ENCODE measurements at regions not wholly inside any gene's neighbourhood (a gene's known extent, or its start where the extent isn't known, plus 50 kb on each side); places are given as distances from the start of the nearest gene placed in this dataset.
"Not testable (repeated sequence)": the region's sequence is repeated elsewhere in the genome, so short reads cannot be mapped to it uniquely, and the experiment has no call there.

DNA sequence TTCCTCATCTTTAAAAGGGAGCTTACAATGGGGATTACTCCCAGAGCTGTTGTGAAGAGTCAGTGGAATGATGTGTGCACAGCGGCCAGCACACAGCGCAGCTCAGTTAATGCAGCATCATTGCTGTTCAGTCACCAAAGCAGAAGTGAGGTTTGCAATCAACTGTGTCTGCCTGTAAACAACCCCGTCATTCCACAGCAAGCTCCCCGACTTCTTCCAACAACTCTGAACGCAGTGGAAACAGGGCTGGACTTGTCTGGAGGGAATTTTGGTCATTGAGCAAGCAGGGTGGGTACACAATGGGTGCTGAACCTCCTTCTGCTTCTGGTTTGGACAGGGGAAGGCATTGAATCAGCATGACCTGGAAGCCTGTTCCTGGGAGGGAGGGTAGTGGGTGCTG is 347.4 kb downstream of the PTPRU start:
- no peak for DNase-seq

DNA sequence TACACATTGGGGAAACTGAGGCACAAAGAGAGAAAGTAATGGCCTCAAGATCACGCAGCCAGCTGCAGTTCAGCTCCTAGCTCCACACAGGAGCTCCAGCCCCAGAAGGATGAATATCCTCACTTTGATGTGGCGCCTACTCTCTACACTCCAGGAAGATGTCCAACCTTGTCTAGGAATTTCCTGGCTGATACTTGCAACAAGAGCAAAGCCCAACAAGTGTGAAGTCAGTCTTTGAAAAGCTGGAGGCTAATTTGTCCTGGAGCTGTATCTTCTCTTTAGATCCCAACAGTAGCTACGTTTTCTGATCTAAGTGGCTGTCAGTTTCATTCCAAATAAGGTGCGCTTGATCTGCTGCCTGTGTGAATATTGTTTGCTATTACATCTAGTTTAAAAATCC is 344.9 kb downstream of the PTPRU start:
- no peak for DNase-seq

DNA sequence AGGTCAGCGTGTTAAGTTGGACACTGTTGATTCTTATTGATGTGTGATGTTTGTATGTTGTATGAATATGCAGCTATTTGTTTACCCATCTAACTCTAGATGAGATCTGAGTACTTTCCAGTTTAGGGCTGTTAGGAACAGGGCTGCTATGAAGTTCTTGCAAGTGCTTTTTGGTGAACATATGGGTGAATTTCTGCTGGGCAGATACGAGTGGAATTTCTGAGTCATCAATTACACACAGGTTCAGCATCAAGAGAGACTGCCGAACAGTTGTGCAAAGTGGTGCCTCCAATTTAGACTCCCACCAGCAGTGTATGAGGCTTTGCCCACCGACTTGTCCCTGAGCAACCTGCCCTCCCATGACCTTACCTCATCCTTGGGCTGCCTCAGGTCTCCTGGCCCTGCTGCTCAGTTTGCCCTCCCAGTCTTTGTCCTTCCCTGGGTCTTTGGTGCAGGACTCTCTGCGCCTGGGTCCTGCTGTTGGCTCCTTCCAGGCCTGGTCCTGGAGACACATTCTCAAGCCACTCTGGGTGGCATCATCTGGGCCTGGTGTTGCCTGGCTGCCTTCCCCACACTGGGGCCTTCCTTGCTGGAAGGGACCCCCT is 343.6 kb downstream of the PTPRU start:
- peak; percentile 49 for DNase-seq

DNA sequence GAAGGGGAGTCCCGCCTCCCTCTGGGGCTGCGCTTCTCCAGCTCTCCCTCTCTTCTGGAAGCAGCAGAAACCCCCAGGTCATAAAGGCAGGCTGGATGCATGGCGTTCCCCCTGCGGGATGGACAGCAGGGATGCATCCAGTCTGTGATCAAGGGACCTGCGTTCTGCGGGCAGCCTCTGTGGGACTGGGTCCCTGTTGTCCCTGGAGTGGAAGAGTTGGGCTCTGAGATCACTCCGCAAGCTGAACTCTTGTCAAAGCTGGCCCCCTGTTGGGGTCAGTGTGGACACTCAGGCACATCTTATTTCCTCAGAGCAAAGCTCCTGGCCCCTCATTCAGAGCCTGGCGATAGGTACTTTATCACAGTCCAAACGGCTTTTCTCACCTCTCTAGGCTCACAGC is 341.2 kb downstream of the PTPRU start:
- DNase-seq, result no peak

DNA sequence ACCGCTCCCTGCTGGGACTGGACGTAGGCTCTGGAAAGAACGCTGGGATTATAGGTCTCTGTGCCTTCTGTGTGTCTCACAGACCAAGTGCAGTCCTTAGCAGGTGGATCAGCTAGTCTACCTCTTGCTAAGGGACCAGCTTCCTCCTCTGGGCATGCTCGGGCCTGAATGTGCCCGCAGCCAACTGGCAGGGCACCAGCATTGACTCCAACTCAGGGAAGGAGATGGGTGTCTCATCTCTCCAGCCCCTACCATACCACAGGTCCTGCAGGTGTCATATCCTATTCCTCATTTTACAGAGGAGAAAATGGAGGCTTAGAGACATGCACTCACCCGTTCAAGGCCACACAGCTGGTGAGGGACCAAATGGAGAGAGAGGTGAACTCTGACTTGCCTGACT is 340.2 kb downstream of the PTPRU start:
- DNase-seq, result no peak

DNA sequence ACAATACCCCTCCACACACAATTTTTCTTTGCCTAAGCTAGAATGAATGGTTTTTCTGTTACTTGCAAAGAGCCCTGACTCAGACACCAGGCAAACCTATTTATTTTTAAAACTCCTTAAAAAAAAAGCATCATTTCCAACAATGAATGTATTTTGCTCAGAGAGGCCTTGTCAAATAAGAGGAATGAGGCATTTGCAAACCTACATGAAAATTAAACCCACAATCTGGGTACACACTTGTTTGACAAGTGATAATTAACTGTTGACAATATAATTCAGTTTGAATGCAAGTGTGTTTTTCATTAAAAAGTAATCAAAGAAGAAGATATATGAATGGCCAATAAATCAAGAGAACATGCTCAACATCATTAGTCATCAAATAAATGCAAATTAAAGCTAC is 339.5 kb downstream of the PTPRU start:
- no peak for DNase-seq

DNA sequence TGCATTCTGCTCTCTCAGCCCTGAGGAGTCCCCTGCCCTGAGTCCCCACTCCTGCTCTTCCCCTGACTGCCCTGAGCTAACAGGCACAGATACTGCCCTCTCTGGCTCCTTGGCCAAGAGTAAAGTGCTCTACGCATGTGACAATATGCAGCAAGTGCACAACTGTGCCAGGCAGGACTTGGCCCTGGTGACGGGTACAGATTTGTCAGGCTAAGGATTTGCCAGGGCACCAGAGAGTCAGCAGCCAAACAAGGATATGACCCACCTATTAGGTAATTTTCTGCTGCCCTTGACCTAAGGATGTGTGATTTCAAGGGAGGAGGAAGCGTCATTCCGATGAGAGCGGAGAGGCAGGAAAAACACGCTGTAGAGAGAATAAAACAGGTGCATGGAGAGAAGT is 339.0 kb downstream of the PTPRU start:
- no peak for DNase-seq

DNA sequence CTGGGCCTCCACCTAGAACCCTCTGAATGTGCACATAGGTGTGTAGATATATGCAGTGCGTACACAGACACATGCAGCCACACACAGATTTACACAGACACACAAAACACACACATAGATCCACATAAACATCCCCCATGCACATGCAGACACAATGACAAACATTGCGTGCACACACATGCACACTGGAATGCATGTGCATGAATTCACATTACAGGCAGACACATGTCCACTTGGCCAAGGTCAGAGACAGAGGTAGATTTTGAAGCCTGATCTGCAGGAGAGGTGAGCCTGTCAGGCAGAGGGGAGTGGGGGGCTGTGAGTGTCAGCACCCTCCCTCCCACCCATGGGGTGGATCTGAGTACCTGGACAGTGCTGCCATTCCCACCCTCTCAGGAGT is 338.5 kb downstream of the PTPRU start:
- no peak for DNase-seq

DNA sequence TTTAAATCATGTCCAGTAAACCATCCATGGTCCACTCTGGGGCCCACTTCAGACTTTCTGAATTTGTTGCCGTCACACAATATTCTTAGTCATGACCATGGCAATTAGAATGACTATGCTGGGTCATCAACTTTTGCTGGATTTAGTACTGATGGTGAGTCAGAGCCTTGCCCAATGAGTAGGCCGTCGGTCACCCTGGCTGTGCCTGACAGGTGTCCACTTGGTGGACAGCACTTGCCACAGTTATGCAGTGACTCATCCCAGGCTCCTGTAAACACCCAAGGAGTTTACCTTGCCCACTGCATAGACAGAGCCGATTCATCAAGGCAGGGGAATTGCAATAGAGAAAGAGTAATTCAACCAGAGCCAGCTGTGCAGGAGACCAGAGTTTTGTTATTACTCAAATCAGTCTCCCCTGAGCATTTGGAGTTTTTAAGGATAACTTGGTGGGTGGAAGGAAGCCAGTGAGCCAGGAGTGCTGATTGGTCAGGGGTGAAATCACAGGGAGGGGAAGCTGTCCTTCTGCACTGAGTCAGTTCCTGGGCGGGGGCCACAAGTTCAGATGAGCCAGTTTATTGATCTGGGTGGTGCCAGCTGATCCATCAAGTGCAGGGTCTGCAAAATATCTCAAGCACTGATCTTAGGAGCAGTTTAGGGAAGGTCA is 333.8 kb downstream of the PTPRU start:
- DNase-seq, result no peak

DNA sequence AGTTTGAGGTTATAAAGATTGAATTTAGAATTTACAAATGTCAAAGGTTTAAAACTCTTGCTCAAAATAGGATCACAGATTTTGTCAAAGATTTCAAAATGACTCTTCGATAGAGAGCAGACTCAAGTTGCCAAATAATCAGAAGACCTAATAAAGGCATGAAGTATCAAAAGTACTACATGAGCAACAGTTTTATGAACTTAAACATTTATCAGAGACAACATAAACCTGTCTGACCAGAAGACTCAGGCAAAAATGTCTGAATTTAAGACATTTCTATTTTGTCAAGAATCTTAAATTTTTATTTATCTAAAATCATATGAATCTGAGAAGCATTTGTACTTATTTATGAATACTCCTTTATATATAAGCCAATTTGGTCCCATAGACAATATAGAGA is 330.9 kb downstream of the PTPRU start:
- DNase-seq, result no peak

DNA sequence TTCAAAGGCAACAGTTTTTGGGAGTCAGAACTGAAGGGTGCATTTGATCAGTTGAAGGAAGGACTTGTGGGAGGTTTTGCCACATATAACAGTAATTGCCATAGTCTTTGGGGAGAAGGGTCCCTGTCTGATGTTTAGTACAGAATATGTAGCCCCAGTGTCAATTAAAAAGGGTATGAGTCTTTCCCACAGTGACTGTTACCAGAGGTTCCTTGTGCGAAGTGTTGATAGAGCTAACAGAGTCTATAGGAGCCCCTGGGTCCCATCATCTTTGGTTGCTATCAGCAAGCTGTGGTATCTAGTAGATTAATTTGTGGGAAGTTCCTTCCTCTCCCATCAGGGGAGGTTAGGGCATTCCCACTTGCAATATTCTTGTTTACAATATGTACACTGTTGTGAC is 329.2 kb downstream of the PTPRU start:
- DNase-seq, result no peak

DNA sequence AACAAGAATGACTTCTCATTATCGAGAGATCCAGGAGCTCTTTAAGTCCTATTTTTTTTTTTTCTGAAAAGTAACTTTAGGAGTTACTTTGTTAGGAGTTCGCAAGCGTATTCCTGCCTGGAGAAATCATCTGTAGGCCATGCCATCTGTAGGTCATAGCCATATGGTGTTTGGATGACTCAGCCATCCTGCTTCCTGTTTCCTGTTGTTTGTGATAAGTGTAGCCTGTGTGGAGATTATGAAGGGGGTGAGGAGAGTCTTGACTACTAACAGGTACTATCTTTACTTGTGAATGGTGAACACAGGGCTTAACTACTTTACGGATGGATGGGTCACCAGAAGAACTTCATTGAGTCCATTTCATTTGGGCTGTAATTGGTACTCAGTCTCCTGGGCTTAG is 327.2 kb downstream of the PTPRU start:
- DNase-seq, result no peak

DNA sequence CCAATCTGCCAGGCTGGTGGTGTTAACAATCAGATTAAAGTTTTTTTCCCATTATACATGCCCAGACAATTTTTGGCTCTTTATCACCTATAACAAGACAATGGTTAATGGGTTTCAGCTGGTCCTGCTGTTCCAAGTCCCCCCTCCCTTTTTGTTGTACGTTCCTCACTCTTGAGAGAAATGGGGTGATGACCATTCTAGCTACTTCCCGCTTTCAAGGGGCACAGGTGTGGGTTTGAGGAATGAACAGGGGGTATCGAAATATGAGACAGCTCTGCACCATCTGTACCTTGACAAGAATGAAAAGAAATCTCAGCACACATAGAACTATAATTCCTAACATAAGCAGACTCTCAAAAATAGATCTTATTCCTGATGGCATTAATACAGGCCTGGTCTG is 326.8 kb downstream of the PTPRU start:
- peak; percentile 7 for DNase-seq

DNA sequence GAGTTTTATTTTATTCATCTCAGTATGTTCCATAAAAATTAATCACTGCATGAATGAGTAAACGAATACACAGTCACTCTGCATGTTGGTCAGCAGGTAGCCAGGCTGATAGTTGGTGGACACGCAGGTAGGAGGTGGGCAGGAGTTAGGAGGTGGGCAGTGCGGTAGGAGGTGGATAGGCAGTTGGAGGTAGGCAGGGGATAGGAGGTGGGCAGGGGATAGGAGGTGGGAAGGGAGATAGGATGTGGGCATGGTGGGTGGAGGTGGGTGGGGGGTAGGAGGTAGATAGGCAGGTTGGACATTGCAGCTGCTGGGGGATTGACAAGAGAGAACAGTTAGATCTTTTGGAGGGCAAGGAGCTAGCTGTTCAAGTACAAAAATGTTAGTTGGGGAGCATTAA is 322.7 kb downstream of the PTPRU start:
- DNase-seq, result no peak

DNA sequence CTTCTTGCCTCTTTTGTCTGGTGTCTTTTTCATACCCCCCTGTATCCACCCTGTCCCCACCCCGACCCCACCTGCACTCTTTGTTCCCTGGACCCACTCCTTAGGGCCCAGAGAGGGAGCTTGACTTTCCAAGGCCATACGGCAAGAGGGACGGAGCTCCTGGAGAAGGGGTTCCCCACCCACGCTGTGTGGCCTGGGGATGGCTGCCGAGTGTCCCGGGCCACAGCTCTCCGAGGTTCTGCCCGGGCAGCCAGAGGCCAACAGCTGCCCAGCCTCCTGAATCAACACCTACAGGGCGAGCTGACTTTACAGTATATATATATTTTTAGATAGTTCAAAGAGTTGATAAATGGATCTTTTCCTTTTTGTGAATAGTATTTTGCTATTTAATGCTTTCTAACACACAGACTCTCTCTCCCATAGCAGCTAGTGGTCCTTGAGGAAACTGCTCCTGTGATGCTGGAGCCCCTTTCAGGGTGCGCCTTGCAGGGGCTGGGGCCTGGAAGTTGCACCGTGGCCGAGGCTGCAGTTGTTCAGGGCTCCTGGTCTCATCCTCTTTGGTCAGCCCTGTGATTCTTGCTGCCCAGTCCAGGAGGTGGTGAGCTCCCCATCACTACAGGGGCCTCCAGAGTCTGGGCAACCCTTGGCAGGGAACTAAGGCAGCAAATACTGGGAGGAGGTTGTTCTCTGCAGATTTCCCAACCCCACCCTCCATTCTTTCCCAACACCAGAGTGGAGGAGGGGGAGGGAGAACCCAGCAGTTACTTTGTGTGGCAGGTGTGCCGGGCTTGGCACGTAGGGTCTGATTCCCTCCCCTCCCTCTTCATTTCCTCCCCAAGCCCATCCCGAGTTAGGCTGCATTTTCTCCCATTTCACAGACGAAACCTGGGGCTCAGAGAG is 321.6 kb downstream of the PTPRU start:
- no peak for DNase-seq

DNA sequence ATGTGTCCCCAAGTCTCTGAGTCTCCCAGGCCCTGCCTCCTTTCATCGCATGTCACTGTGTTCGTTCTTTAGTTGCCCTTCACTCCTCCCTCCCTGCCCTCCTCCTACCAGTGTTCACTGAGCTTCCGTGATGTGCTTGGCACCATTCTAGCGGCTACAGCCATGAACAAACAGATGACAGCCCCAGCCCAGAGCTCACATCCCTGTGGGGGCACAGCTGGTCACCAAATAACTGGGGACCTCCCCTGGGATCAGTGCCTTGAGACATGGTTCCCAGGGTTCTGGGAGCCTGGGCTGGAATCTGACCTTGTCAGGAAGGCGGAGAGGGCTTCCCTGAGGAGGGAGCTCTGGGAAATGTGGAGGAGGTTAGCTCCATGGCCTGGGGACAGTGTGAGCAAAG is 320.7 kb downstream of the PTPRU start:
- DNase-seq, result no peak

DNA sequence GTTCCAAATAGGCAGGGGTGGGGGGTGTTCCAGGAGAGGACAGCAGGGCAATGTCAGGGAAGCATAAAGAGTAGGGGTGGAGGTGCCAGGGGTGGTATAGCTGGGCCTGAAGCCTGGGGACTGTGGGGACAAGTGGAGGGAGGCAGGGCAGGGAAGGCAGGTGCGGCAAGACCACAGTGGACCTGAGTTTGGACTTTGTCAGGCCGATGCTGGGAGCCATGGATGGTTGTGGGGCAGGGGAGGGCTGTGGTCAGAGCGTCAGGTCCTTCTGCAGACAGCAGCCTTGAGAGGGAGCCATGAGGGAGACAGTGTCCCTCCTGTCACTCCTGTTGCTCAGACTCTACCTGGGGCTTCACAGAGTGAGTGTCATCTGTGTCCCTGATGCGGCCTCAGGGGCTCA is 320.3 kb downstream of the PTPRU start:
- DNase-seq, result no peak

DNA sequence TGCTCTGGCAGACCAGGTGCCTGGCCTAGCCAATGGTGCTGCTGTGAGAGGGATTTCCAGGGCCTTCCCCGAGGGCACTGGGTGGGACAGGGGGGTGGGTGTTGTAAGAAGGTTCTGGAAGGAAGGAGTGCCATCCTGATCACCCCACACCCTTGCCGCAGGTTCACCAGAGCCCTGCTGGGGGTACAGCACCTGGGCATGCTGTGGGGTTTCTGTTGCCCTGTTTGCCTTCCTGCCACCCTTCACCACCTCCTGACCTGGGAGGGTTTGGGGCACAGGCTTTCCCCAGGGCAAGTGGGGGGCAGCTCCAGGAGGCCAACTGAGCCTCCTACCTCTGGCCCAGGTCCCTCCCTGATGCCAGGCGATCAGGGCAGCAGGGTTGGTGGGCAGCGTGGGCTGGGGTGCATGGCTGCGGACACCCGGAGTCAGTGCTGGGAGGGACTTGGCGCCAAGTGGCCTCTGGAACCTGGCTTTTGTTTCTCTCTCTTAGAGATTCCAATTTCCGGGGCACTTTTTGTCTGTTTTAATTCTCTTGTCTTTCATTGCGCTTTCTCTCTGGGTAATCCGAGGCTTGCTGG is 318.8 kb downstream of the PTPRU start:
- DNase-seq, result no peak

DNA sequence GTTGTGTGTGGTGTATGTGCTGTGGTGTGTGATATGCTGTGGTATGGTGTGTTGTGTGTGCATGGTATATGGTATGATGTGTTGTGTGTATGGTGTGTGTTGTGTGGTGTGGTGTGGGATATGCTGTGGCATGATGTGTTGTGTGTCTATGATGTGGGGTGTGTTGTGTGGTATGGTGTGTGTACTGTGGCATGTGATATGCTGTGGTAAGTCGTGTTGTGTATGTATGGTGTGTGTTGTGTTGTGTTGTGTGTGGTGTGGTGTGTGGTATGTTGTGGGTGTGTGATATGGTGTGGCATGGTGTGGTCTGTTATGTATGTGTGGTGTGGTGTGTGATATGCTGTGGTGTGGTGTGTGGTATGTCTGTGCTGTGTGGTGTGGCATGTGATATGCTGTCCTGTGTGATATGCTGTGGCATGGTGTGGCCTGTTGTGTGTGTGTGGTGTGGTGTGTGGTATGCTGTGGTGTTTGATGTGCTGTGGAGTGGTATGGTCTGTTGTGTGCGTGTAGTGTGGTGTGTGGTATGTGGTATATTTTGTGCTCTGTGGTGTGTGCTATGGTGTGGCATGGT is 318.0 kb downstream of the PTPRU start:
- no peak for DNase-seq

DNA sequence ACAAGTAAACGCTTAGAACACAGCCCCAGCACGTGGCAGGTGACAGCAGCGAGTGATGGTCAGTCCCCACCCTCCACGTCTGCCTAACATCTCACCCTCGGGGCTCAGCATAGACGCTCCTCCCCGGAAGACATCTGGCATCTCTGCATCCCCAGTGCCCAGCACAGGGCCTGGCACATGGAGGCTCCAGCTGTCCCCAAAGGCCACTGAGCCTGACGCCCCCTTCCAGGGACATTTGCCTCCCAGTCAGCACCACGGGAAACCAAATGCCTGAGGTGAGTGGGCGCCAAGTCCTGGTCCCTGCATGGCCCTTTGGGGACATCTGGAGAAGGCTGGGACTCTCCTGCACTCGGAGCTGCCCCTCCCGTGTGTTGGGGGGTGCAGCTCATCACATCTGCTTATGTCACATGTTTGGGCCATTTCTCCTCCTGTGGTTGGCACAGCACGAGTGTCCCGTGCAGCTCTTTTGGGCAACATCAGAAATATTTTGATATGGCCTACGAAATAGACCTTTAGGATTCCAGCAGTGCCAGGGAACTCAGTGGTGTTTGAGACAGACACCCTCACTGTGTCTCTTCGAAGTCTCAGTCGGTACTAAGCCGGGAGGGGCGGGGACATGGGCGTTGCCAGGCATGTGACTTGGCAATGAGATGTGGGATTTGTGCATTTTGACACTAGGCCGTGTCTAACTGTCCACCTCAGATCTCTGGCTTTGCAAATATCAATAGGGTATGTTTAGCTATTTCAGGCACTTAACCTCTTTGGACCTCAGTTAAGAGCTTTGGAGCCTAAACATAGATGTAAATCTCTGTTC is 315.0 kb downstream of the PTPRU start:
- no peak for DNase-seq

DNA sequence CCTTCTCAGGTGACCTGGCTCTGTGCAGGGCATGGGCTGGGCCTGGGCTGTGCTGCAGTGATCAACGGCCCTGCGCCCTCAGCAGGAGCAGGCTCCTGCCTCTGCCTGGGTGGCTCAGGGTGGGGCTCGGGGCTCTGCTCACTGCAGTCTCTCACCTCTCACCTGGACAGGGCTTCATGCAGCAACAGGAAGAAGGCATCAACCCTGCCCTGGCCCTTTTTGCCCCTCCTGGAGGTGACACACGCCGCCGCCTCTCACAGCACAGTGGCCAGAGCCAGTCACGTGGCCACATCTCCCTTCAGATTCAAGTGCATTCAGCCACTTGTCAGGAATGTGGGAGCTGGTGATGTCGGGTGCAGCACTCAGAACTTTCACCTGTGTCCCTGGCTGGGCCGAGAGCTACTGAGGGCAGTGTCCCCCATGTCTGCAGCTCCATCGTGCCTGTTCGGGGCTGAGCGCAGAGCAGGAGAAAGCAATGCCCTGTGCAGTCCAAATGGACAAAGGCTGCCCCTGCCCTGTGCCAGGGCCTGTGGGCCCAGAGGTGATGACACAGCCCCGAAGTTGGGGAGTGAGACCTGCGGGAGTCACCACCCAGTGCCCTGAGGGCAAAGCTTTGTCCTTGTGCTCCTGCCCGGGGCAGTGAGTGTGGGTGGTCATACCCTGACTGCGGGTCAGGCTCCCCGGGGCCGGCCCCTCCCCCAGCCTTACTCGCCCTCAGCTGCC is 314.0 kb downstream of the PTPRU start:
- no peak for DNase-seq

DNA sequence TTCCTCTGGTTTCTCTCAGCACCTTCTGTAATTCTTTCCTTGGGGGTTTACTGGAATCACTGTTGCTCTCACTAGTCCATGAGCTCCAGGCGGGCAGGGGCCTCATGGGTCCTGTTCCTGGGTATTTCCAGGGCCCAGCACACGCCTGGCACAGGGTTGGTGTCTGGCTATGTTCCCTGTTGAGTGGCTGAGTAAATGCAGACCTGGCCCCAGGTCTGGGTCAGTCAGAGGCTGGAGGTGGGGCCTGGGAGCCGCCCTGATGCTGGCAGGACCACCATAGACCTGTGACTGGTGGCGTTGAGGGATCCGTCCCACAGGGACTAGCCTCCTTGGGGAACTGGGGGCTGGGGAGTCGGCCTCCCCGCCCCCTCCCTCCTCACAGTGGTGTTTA is 313.4 kb downstream of the PTPRU start:
- DNase-seq, result not testable (repeated sequence)

Data from NCI-H1694 (cell line).